Activated T-cell treated with anti-CD3 and anti-CD28 coated beads for 24 hours (primary cell): ENCODE measurements at regions not wholly inside any gene's neighbourhood (a gene's known extent, or its start where the extent isn't known, plus 50 kb on each side); places are given as distances from the start of the nearest gene placed in this dataset.

ENCODE experiments used
- DNase-seq: peaks from one replicate; pipeline ENCODE4 v3.0.0-alpha.2; 2020; ENCODE audit warnings: low read depth

GRCh38 chr6:169082817-169083507, 170.7 kb downstream of the THBS2 start:
- DNase-seq, result no peak

- no peak for DNase-seq
Observed at GRCh38 chr6:169082093-169082492, 171.6 kb downstream of the THBS2 start.

DNA sequence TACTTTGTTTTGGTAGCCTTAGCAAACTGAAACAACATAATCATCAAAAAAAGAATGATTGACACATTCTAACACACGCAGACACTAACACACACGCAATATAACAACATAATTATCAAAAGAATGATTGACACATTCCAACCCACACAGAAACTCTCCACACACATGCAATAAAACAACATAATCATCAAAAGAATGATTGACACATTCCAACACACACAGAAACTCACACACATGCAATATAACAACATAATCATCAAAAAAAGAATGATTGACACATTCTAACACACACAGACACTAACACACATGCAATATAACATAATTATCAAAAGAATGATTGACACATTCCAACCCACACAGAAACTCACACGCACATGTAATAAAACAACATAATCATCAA, 172.4 kb downstream of the THBS2 start:
- no peak for DNase-seq

DNA sequence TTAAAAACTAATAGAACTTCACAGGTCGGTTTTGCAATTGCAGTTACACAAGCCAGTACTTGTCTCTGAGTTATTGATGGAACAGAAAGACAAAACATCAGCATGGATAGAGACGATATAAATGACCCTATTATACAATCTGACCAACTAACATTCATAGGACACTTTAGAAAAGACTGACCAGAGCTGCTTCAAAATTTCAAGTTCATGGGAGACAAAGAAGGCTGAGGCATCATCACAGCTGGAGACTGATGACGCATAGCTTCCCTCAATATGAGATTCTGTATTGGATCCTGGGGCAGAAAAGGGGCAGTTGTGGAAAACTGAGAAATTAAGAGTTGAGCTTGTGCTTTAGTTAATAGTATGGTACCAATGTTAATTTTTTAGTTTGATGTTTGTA, 174.0 kb downstream of the THBS2 start:
- DNase-seq, result no peak

GRCh38 chr6:169078399-169079145, 175.1 kb downstream of the THBS2 start:
- no peak for DNase-seq

DNA sequence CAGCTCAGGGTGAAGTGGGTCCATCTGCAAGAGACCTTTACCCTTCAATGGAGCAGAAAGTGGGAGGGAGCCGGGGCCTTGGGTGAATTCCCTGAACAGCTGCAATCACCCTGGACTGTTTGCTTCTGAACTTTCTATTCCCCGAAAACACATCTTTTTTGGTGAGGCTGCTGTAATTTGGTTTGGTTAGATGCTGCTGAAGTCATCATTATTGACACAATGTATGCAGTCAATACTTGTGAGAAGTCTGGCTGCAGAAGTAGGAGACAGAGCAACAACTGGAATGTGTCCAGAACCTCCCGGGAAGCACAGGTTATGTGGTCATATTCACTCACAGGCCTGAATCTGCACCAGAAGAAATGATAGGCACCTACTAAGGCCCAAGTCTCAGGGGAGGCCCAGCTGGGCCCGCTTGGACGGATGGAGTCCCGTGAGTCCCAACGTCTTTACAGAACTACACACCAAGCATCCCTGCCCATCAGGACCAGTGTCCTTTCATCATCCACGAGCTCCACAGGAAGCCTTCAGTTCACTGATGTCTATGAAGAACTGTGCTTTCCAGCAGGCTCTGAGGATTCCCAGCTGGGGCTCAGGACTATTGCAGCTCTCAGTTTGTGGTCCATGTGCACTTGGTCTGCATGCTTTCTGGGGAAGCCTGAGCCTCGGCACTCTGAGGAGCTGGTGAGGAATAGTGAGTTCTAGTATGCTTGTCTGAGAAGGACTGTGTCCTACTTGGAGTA, 177.6 kb downstream of the THBS2 start:
- no peak for DNase-seq

DNA sequence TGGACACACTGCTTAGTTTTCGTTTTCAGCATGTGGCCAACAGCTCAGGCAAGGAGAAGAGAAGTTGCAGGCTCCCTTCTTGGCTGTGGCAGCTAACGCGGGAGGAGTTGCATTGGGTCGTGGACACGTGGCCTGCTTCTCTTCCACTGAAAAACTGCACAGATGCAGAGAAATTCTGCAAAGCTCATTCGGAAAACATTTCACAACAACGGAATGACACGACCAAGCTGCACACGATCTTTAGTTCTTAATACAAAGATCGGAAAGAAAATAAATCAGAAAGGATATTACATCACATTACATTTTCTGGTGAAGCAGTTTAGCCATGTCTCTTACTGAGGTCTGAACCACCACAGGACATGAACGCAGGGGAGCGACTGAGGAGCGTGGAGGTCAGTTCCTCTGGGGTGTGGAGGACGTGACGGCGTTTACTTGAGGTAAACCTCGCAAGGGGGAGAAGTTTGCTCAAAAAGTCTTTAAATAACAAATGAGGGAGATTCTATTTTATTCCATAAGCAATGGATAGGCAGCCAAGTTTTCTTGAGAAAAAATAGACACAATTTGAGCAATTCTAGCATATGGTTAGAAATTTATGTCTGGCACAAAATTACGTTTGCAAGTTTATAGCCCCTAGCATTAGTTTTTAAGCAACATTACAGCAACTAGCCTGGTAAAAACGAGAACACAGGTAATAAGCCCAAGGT, 178.3 kb downstream of the THBS2 start:
- DNase-seq, result no peak

- no peak for DNase-seq
Observed at GRCh38 chr6:169074526-169074925, 179.1 kb downstream of the THBS2 start.

DNA sequence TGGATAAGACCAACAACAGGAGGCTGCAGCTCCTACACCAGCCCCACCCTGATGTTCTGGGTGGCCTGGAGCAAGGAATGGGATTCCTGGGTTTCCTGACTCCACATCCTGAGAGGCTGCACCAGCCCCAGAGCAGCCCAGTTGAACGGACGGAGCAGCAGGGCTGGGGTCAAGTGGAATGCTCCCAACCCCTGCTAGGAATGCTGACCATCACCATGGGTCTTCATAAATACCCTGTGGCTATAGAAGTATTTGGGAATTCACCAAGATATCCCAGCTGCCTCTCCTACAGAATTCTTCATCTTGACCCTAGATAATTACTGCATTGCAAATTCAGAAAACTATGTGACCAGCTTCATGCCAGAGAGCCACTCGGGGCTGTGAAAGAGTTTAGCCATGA, 180.3 kb downstream of the THBS2 start:
- no peak for DNase-seq

DNA sequence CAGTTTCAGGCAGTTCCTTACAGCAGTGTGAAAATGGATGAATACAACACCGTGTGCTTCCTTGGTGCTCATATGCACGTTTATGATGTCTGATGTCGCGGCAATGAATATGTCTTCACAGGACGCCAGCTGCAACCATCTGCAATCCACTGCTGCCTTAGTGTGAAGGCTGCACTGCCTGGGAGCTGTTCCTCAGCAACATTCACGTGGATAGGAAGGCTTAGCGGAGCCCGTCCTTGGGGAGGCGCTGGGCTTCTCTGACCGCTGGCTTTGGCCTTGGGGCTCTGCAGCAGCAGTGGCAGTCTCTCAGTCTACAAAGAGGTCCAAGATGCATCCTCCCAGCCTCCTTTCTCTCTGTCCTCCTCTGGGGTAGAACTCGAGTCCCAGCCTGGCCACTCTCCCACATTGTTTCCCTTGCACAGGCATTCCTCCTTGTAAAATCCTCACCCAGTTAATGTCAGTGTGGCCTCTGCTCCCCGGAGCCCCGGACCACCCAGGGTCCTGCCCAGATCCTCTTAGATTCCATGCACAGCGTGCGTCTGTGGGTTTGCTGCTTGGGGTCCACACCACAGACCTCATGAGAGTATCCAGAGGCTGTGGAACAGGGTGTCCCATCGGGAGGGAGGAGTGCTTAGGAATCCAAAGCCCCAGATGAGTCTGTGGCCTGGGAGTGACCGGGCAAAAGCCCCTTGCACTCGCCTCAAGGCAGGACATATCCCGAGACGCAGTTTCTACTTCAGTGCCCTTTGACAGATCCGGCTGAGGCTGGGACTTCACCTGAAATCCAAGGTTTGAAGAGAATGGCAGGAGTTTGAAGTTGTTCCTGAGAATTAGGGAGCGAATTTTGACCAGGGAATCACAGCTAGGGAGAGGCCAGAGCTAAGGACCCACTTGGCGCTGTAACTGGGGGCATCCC, 181.3 kb downstream of the THBS2 start:
- no peak for DNase-seq

DNA sequence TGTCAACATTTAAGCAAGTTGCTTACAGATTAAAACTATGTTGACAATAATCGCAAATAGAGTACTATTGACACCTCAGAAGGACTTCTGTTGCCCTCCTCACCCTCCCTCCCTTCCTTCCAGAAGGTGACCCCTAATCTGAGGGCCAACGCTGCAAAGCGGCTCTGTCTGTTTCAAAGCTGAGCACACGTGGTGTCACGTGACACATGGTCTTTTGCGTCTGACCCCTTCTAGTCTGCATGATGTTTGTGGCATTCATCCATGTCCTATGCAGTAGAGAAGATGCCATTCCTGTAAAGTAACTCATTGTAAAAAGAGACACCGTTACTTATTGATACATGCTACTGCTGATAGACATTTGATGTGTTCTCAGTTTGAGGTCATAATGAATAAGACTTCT, 182.3 kb downstream of the THBS2 start:
- no peak for DNase-seq

GRCh38 chr6:169070506-169071176, 183.0 kb downstream of the THBS2 start:
- DNase-seq, result no peak

DNA sequence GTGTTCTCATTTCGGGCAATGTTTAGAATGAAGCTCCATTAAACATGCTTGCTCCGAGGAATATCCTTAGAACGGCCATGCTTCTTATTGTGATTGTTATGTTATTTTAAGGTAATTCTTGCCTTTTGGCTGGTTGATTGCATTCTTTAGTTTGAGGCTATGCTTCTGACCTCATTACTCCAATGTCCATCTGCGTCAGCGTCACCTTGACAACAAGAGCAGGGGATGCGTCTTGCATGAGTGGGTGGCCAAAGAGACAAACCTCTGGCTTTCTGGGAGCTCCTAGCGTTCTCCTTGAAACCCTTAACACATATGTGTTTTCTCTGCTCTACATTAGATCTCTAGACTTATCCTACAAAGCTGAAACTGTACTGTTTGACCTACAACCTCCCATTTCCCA, 184.3 kb downstream of the THBS2 start:
- no peak for DNase-seq

DNA sequence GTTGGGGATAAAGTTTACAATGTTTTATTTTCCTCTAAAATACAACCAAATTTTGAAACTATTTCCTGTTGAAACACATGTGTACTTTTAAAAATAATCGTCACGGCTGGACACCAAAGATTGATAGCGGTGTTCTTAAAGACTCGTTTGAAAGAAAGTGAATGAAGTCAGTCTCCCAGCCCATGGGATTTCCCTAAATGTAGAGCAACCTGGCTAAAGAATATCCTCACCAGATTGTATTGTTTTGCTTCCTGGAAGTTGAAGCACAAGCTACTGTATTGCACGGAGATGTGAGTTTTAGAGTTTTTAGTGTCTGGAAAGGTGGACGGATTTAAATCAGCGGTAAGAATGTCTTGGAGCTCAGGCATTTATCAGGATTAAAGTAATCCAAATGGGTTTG, 189.5 kb downstream of the THBS2 start:
- no peak for DNase-seq

DNA sequence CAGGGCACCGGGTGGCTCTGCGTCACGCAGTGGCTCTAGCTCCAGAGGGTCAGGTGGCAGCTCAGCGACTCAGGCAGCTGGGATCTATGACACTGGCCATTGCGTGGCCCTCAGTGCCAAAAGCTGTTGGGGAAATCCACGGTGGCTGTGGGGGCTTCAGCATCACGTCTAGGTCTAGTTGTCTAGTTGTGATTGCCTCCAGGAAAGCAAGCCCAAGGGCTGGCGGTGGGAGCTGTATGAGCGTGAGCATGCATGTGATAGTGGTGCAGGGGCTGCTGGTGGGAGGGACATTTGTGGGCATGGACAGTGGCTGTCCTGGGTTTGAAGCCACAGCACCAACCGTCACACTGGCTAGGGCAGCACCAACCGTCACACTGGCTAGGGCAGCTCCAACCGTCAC, 191.4 kb downstream of the THBS2 start:
- DNase-seq, result no peak

GRCh38 chr6:169058634-169059033, 195.0 kb downstream of the THBS2 start:
- no peak for DNase-seq

DNA sequence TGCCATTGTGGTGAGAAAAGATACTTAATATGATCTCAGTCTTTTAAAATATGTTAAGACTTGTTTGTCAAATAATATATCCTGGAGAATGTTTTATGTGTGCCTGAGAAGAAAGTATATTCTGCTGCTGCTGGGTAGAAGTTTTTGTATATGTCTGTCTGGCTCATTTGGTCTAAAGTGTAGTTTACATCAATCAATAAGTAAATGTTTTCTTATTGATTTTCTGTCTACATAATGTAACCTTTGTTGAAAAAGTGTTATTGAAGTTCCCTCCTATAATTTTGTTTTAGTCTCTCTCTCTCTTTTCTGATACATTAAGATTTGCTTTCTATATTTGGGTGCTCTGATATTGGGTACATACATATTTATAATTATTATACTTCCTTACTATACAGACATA, 201.2 kb downstream of the THBS2 start:
- no peak for DNase-seq

- DNase-seq, result no peak
Observed at GRCh38 chr6:169051371-169051770, 202.3 kb downstream of the THBS2 start.

GRCh38 chr6:169048865-169049205, 204.8 kb downstream of the THBS2 start:
- DNase-seq, result no peak

- DNase-seq, result no peak
Observed at GRCh38 chr6:169048185-169048864, 205.3 kb downstream of the THBS2 start.
